Neuronal stem cell (in vitro differentiated cells): ENCODE measurements at regions not wholly inside any gene's neighbourhood (a gene's known extent, or its start where the extent isn't known, plus 50 kb on each side); places are given as distances from the start of the nearest gene placed in this dataset.

Source experiments
- DNase-seq: peaks from one replicate; pipeline ENCODE4 v3.0.0-alpha.2; 2013; ENCODE audit warnings: low spot score
- H2AFZ ChIP-seq: one replicate; pipeline ENCODE4 v1.6.1; 2013; ENCODE audit warnings: mild to moderate bottlenecking, low read length, inconsistent platforms
- H2AK5ac ChIP-seq: 2 replicates; pipeline ENCODE4 v1.6.1; 2013; ENCODE audit warnings: low read depth, mild to moderate bottlenecking, inconsistent platforms, low read length, moderate library complexity, mixed read lengths
- H2BK120ac ChIP-seq: 2 replicates; pipeline ENCODE4 v1.6.1; 2013; ENCODE audit warnings: low read depth, mild to moderate bottlenecking, inconsistent platforms, low read length, moderate library complexity, mixed read lengths
- H2BK12ac ChIP-seq: one replicate; pipeline ENCODE4 v1.6.1; 2013; ENCODE audit warnings: low read length, inconsistent platforms
- H2BK15ac ChIP-seq: 2 replicates; pipeline ENCODE4 v1.6.1; 2013; ENCODE audit warnings: mild to moderate bottlenecking, low read length, inconsistent platforms, mixed read lengths
- H2BK5ac ChIP-seq: one replicate; pipeline ENCODE4 v1.6.1; 2013; ENCODE audit warnings: inconsistent platforms, mild to moderate bottlenecking, low read length, moderate library complexity
- H3K14ac ChIP-seq: one replicate; pipeline ENCODE4 v1.6.1; 2013; ENCODE audit warnings: low read length, inconsistent platforms
- H3K18ac ChIP-seq: 2 replicates; pipeline ENCODE4 v1.6.1; 2013; ENCODE audit warnings: low read length, inconsistent platforms
- H3K23ac ChIP-seq: 2 replicates; pipeline ENCODE4 v1.6.1; 2013; ENCODE audit warnings: low read depth, mild to moderate bottlenecking, mixed read lengths, low read length, inconsistent platforms; ENCODE audit not compliant: poor library complexity
- H3K27ac ChIP-seq: replicated peaks from 3 replicates; pipeline ENCODE4 v1.5.1; 2013; ENCODE audit warnings: low read length, inconsistent platforms
- H3K27me3 ChIP-seq, 3 experiments: 2 replicates each; pipeline ENCODE4 v1.6.1; 2013; ENCODE audit warnings: low read length in 3 of 3, mild to moderate bottlenecking in 2 of 3, inconsistent platforms in 1 of 3, low read depth in 1 of 3, mixed read lengths in 1 of 3, moderate library complexity in 1 of 3; ENCODE audit not compliant: control insufficient read depth in 3 of 3, insufficient read depth in 3 of 3
- H3K36me3 ChIP-seq, 2 donors: replicated peaks in 1 of 2; 2 replicates each; pipeline ENCODE4 v1.6.1; 2013; ENCODE audit warnings: low read length in 2 of 2; ENCODE audit not compliant: control insufficient read depth in 2 of 2, insufficient read depth in 2 of 2
- H3K4ac ChIP-seq: 2 replicates; pipeline ENCODE4 v1.6.1; 2013; ENCODE audit warnings: inconsistent platforms, mild to moderate bottlenecking, low read length, moderate library complexity
- H3K4me1 ChIP-seq, 2 donors: 1 replicate in 1 of 2; 2 replicates in 1 of 2; pipeline ENCODE4 v1.6.1; 2013; ENCODE audit warnings: low read length in 2 of 2, low read depth in 1 of 2; ENCODE audit not compliant: control insufficient read depth in 2 of 2, insufficient read depth in 1 of 2
- H3K4me2 ChIP-seq: one replicate; pipeline ENCODE4 v1.6.1; 2013; ENCODE audit warnings: mild to moderate bottlenecking, low read length, inconsistent platforms; ENCODE audit not compliant: insufficient read depth, poor library complexity, severe bottlenecking
- H3K4me3 ChIP-seq, 2 donors: 2 replicates each; pipeline ENCODE4 v1.5.1; 2013; ENCODE audit warnings: low read length in 2 of 2, mild to moderate bottlenecking in 2 of 2, inconsistent platforms in 1 of 2, moderate library complexity in 1 of 2
- H3K79me1 ChIP-seq: one replicate; pipeline ENCODE4 v1.6.1; 2013; ENCODE audit warnings: low read depth, mild to moderate bottlenecking, inconsistent platforms, low read length, moderate library complexity
- H3K9ac ChIP-seq: one replicate; pipeline ENCODE4 v1.6.1; 2013; ENCODE audit warnings: mild to moderate bottlenecking, low read depth, low read length, inconsistent platforms; ENCODE audit not compliant: poor library complexity
- H3K9me3 ChIP-seq, 2 donors: replicated peaks in 1 of 2; 2 replicates each; pipeline versions ENCODE3 to v1.6.1; 2013; ENCODE audit warnings: low read length in 2 of 2, mild to moderate bottlenecking in 2 of 2, inconsistent platforms in 1 of 2, low read depth in 1 of 2, mixed read lengths in 1 of 2, moderate library complexity in 1 of 2; ENCODE audit not compliant: control insufficient read depth in 2 of 2, insufficient read depth in 1 of 2
- H4K8ac ChIP-seq: one replicate; pipeline ENCODE4 v1.6.1; 2013; ENCODE audit warnings: low read depth, mild to moderate bottlenecking, inconsistent platforms, low read length, moderate library complexity
- H4K91ac ChIP-seq: one replicate; pipeline ENCODE4 v1.6.1; 2013; ENCODE audit warnings: low read length, low read depth, mild to moderate bottlenecking, inconsistent platforms; ENCODE audit not compliant: poor library complexity
- WGBS, 2 donors: extraction: QIAGEN DNeasy Blood & Tissue Kit; methylation state at CpG; one replicate each; pipeline ENCODE4 v1.1.7; 2013; ENCODE audit warnings: missing lambda C conversion rate in 2 of 2, mixed read lengths in 1 of 2; ENCODE audit not compliant: insufficient read length in 2 of 2, insufficient replicate concordance in 1 of 2; ENCODE audit errors: extremely low coverage in 2 of 2; 5-methylcytosine and 5-hydroxymethylcytosine counted together

GRCh38 chr5:7221041-7221440 is 174.9 kb upstream of the ADCY2 start:
- Histone ChIP-seq H3K4me3 (no peak overlapping the region), H2BK120ac (no peak overlapping the region), H3K14ac (no peak overlapping the region), H2BK15ac (no peak overlapping the region), H2BK5ac (no peak overlapping the region), H3K9ac (no peak overlapping the region), H3K27ac (no peak overlapping the region), H2AK5ac (no peak overlapping the region), H3K4me2 (no peak overlapping the region), H3K79me1 (no peaks in the 10 kb centered on the region), H3K23ac (no peak overlapping the region), H2BK12ac (no peak overlapping the region), H3K4me1 (no peaks in the 10 kb centered on the region), H3K4ac (no peak overlapping the region), H3K36me3 (no peaks in the 10 kb centered on the region), H4K8ac (no peak overlapping the region), H2AFZ (no peak overlapping the region), H4K91ac (no peak overlapping the region), H3K27me3 (peaks cover 0 to 3% (median 0%) of the 10 kb centered on the region in 3 experiments), H3K18ac (no peak overlapping the region), H3K9me3 (no peaks in the 10 kb centered on the region)
- no CpG with 5 or more reads among the region's 3 CpGs for WGBS, 2 donors
- DNase-seq, result no peak

GRCh38 chr5:7225826-7226225 is 170.1 kb upstream of the ADCY2 start:
- Histone ChIP-seq H4K91ac (no peak overlapping the region), H4K8ac (no peak overlapping the region), H2AFZ (no peak overlapping the region), H2BK5ac (no peak overlapping the region), H3K9ac (no peak overlapping the region), H2BK120ac (no peak overlapping the region), H3K4me2 (no peak overlapping the region), H3K79me1 (no peaks in the 10 kb centered on the region), H3K27ac (no peak overlapping the region), H3K4me3 (no peak overlapping the region), H3K9me3 (peaks cover 2 to 6% of the 10 kb centered on the region in 2 donors), H3K14ac (no peak overlapping the region), H3K4ac (no peak overlapping the region), H2BK15ac (no peak overlapping the region), H2AK5ac (no peak overlapping the region), H3K23ac (no peak overlapping the region), H3K27me3 (no peaks in the 10 kb centered on the region), H3K36me3 (no peaks in the 10 kb centered on the region), H2BK12ac (no peak overlapping the region), H3K18ac (no peak overlapping the region), H3K4me1 (no peaks in the 10 kb centered on the region)
- no CpG with 5 or more reads among the region's 5 CpGs for WGBS, 2 donors
- DNase-seq, result no peak

- no peak overlapping the region for H3K23ac ChIP-seq
Observed at GRCh38 chr5:7242118-7242710, 153.7 kb upstream of the ADCY2 start.

GRCh38 chr5:7244208-7244607 is 151.7 kb upstream of the ADCY2 start:
- Histone ChIP-seq H2BK5ac (no peak overlapping the region), H3K4me3 (no peak overlapping the region), H2AK5ac (no peak overlapping the region), H2AFZ (no peak overlapping the region), H3K4me1 (peaks cover 18 to 37% of the 10 kb centered on the region in 2 donors), H2BK15ac (no peak overlapping the region), H3K23ac (no peak overlapping the region), H3K18ac (peak overlapping the region; percentile 76), H3K27me3 (peaks cover 0 to 3% (median 0%) of the 10 kb centered on the region in 3 experiments), H2BK12ac (no peak overlapping the region), H2BK120ac (no peak overlapping the region), H3K4ac (no peak overlapping the region), H3K9ac (no peak overlapping the region), H4K8ac (no peak overlapping the region), H3K27ac (no peak overlapping the region), H3K36me3 (no peaks in the 10 kb centered on the region), H4K91ac (no peak overlapping the region), H3K79me1 (no peaks in the 10 kb centered on the region), H3K4me2 (no peak overlapping the region), H3K14ac (no peak overlapping the region), H3K9me3 (peaks cover 2 to 9% of the 10 kb centered on the region in 2 donors)
- no CpG with 5 or more reads among the region's 3 CpGs for WGBS, 2 donors
- DNase-seq, result no peak

More at GRCh38 chr5:7242118-7242710, 153.7 kb upstream of the ADCY2 start:
- Histone ChIP-seq H4K91ac (no peak overlapping the region), H2AFZ (no peak overlapping the region), H2BK12ac (no peak overlapping the region), H3K4ac (no peak overlapping the region), H2AK5ac (no peak overlapping the region), H2BK5ac (no peak overlapping the region), H2BK120ac (no peak overlapping the region), H2BK15ac (no peak overlapping the region), H3K27ac (no peak overlapping the region), H3K18ac (no peak overlapping the region), H4K8ac (no peak overlapping the region), H3K4me3 (no peak overlapping the region), H3K27me3 (peaks cover 0 to 3% (median 0%) of the 10 kb centered on the region in 3 experiments), H3K4me1 (peaks cover 16 to 33% of the 10 kb centered on the region in 2 donors), H3K9me3 (peaks cover 0 to 2% of the 10 kb centered on the region in 2 donors), H3K4me2 (no peak overlapping the region), H3K9ac (no peak overlapping the region), H3K79me1 (no peaks in the 10 kb centered on the region), H3K14ac (no peak overlapping the region), H3K36me3 (no peaks in the 10 kb centered on the region)
- DNase-seq, result no peak
- WGBS, 2 donors, result no CpG with 5 or more reads among the region's 10 CpGs
